Stimulated activated naive CD8-positive, alpha-beta T cell treated with anti-CD3 and anti-CD28 coated beads, Interleukin-15, amount 100 ng/mL, for 72 hours (primary cell): ENCODE measurements at regions not wholly inside any gene's neighbourhood (a gene's known extent, or its start where the extent isn't known, plus 50 kb on each side); places are given as distances from the start of the nearest gene placed in this dataset.
A peak's percentile ranks its signal among the peaks of the same experiment; 100 is the strongest.
"Not testable (repeated sequence)": the region's sequence is repeated elsewhere in the genome, so short reads cannot be mapped to it uniquely, and the experiment has no call there.

Source experiments
- ATAC-seq: fragments of 150-1000 bp; cut with Tn5 transposase; 2 replicates; pipeline ENCODE4 v1.10.0; 2021; ENCODE audit warnings: mild to moderate bottlenecking, moderate library complexity
- DNase-seq, 2 donors: peaks; one replicate each; pipeline ENCODE4 v3.0.0; 2021 to 2022
- H3K27ac Mint-ChIP-seq, 2 donors: one replicate each; pipeline ENCODE4 v1.8.0; 2022; ENCODE audit warnings: mild to moderate bottlenecking in 2 of 2, mixed read lengths in 2 of 2, moderate library complexity in 2 of 2
- H3K27me3 Mint-ChIP-seq: one replicate; pipeline ENCODE4 v1.8.0; 2022; ENCODE audit warnings: mixed read lengths
- H3K4me1 Mint-ChIP-seq: one replicate; pipeline ENCODE4 v1.8.0; 2022; ENCODE audit warnings: mild to moderate bottlenecking, mixed read lengths
- H3K4me3 Mint-ChIP-seq, 2 donors: one replicate each; pipeline ENCODE4 v1.8.0; 2022; ENCODE audit warnings: mild to moderate bottlenecking in 2 of 2, mixed read lengths in 2 of 2, moderate library complexity in 1 of 2
- H3K9me3 Mint-ChIP-seq, 2 donors: one replicate each; pipeline ENCODE4 v1.8.0; 2022; ENCODE audit warnings: mixed read lengths in 2 of 2

GRCh38 chrX:28472926-28473325 lies 114.3 kb upstream of the IL1RAPL1 start:
- ATAC-seq (no peak), DNase-seq (no peak)
- Mint-ChIP-seq H3K27ac (no peak overlapping the region), H3K4me3 (no peak overlapping the region), H3K9me3 (peaks cover 7 to 12% of the 10 kb centered on the region in 2 donors), H3K4me1 (no peaks in the 10 kb centered on the region), H3K27me3 (no peaks in the 10 kb centered on the region)

- Mint-ChIP-seq H3K4me3 (no peak overlapping the region), H3K9me3 (no peaks in the 10 kb centered on the region), H3K27me3 (no peaks in the 10 kb centered on the region), H3K4me1 (no peaks in the 10 kb centered on the region), H3K27ac (peak overlapping the region in 1 of 2 donors; percentile 50)
- DNase-seq (no peak), ATAC-seq (no peak)
Observed at GRCh38 chrX:28487818-28488217, 99.4 kb upstream of the IL1RAPL1 start.

DNA sequence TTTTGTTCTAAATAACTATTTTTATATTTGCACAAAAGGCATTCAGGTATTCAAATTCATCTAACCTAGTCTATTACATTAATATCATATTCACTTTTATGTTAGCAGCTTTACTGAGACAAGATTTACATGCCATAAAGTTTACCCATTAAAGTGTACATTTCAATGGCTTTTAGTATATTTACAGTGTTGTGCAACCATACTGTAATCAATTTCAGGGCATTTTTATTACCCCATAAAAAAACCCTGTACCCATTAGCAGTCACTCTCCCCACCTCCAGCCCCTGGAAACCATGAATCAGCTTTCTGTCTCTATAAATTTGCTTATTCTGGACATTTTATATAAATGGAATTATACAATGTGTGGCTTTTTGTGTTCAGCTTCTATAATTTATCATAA lies 95.9 kb upstream of the IL1RAPL1 start:
- H3K27ac Mint-ChIP-seq, result no peak overlapping the region
- no peaks in the 10 kb centered on the region for H3K9me3 Mint-ChIP-seq
- no peaks in the 10 kb centered on the region for H3K27me3 Mint-ChIP-seq
- ATAC-seq, result no peak
- no peak overlapping the region for H3K4me3 Mint-ChIP-seq
- no peak for DNase-seq
- H3K4me1 Mint-ChIP-seq, result no peaks in the 10 kb centered on the region

- H3K27me3 Mint-ChIP-seq, result no peaks in the 10 kb centered on the region
- no peaks in the 10 kb centered on the region for H3K4me1 Mint-ChIP-seq
- H3K9me3 Mint-ChIP-seq, result no peaks in the 10 kb centered on the region
- no peak overlapping the region for H3K4me3 Mint-ChIP-seq
- H3K27ac Mint-ChIP-seq, result no peak overlapping the region
- ATAC-seq (no peak), DNase-seq (no peak)
Observed at GRCh38 chrX:28491941-28492340, 95.3 kb upstream of the IL1RAPL1 start.

- no peak overlapping the region for H3K27ac Mint-ChIP-seq
- H3K27me3 Mint-ChIP-seq, result no peaks in the 10 kb centered on the region
- no peak for DNase-seq
Observed at GRCh38 chrX:28498658-28499057, 88.6 kb upstream of the IL1RAPL1 start.

DNA sequence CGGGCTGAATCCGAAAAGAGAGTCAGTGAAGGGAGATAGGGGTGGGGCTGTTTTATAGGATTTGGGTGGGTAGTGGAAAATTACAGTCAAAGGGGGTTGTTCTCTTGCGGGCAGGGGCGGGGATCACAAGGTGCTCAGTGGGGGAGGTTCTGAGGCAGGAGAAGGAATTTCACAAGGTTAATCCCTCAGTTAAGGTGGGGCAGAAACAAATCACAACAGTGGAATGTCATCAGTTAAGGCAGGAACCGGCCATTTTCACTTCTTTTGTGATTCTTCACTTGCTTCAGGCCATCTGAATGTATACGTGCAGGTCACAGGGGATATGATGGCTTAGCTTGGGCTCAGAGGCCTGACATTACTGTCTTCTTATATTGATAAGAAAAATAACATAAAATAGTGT lies 84.6 kb upstream of the IL1RAPL1 start:
- not testable (repeated sequence) for DNase-seq, ATAC-seq, H3K27ac Mint-ChIP-seq, H3K4me1 Mint-ChIP-seq, H3K4me3 Mint-ChIP-seq, H3K27me3 Mint-ChIP-seq
- peaks cover 19 to 34% of the 10 kb centered on the region in 2 donors for H3K9me3 Mint-ChIP-seq

More at GRCh38 chrX:28498658-28499057, 88.6 kb upstream of the IL1RAPL1 start:
- H3K4me1 Mint-ChIP-seq, result no peaks in the 10 kb centered on the region
- no peak for ATAC-seq
- H3K9me3 Mint-ChIP-seq, result no peaks in the 10 kb centered on the region
- no peak overlapping the region for H3K4me3 Mint-ChIP-seq

DNA sequence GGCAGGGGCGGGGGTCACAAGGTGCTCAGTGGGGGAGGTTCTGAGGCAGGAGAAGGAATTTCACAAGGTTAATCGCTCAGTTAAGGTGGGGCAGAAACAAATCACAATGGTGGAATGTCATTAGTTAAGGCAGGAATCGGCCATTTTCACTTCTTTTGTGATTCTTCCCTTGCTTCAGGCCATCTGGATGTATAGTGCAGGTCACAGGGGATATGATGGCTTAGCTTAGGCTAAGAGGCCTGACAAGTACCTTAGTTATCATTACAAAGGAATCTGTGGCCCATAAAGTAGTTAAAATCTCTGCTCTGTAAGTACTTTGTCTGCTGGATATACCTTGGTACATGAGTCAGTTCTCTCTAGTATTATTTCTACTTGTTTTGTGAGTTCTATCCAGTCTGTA lies 79.6 kb upstream of the IL1RAPL1 start:
- not testable (repeated sequence) for H3K27ac Mint-ChIP-seq, H3K4me1 Mint-ChIP-seq, ATAC-seq, H3K4me3 Mint-ChIP-seq, H3K27me3 Mint-ChIP-seq, DNase-seq
- H3K9me3 Mint-ChIP-seq, result peaks cover 19 to 34% of the 10 kb centered on the region in 2 donors

DNA sequence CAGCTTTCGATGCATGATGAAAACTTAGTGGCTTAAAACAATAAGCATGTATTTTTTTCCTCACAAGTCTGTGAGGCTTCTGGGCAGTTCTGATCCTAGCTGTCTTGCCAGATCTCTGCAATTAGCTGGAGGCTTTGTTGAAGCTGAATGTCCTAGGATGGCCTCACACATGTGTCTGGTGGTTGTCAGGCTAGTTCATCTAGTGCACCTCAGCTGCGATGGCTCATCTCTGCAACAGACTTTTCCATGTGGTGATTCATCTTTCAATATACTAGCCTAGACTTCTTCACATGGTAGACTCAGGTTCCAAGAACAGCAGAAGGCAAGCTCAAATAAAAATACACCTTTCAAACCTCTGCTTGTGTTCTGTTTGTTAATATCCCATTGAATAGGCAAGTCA lies 66.5 kb upstream of the IL1RAPL1 start:
- DNase-seq, result no peak

GRCh38 chrX:28528354-28528753 lies 58.9 kb upstream of the IL1RAPL1 start:
- ATAC-seq, H3K27me3 Mint-ChIP-seq, H3K4me1 Mint-ChIP-seq, DNase-seq, H3K4me3 Mint-ChIP-seq, H3K9me3 Mint-ChIP-seq, H3K27ac Mint-ChIP-seq: not testable (repeated sequence)

More for the DNA sequence above, 66.5 kb upstream of the IL1RAPL1 start:
- H3K27ac Mint-ChIP-seq, result no peak overlapping the region
- H3K4me3 Mint-ChIP-seq, result no peak overlapping the region
- H3K4me1 Mint-ChIP-seq, result no peaks in the 10 kb centered on the region
- no peaks in the 10 kb centered on the region for H3K27me3 Mint-ChIP-seq
- no peaks in the 10 kb centered on the region for H3K9me3 Mint-ChIP-seq
- ATAC-seq, result no peak
